Activated T-cell treated with anti-CD3 and anti-CD28 coated beads, Interleukin-2, amount 50 U/mL, for 72 hours (primary cell): ENCODE measurements at regions not wholly inside any gene's neighbourhood (a gene's known extent, or its start where the extent isn't known, plus 50 kb on each side); places are given as distances from the start of the nearest gene placed in this dataset.
A peak's percentile ranks its signal among the peaks of the same experiment; 100 is the strongest.

Experiments
- ATAC-seq, 2 donors: fragments of 150-1000 bp; cut with Tn5 transposase; replicated peaks in 1 of 2; 2 replicates each; pipeline ENCODE4 v1.10.0; 2021; ENCODE audit warnings: moderate library complexity in 2 of 2, mild to moderate bottlenecking in 1 of 2
- DNase-seq, 2 donors: peaks; one replicate each; pipeline ENCODE4 v3.0.0; 2021 to 2022; ENCODE audit warnings: mixed read lengths in 1 of 2
- H3K27ac Mint-ChIP-seq: one replicate; pipeline ENCODE4 v1.8.0; 2022; ENCODE audit warnings: mild to moderate bottlenecking, moderate library complexity, mixed read lengths
- H3K27me3 Mint-ChIP-seq: one replicate; pipeline ENCODE4 v1.8.0; 2022; ENCODE audit warnings: low read depth, mixed read lengths
- H3K36me3 Mint-ChIP-seq, 2 donors: one replicate each; pipeline ENCODE4 v1.8.0; 2022; ENCODE audit warnings: mixed read lengths in 2 of 2, mild to moderate bottlenecking in 1 of 2; ENCODE audit not compliant: insufficient read depth in 2 of 2
- H3K4me1 Mint-ChIP-seq: one replicate; pipeline ENCODE4 v1.8.0; 2022; ENCODE audit warnings: low read depth, mixed read lengths
- H3K4me3 Mint-ChIP-seq, 2 donors: one replicate each; pipeline ENCODE4 v1.8.0; 2022; ENCODE audit warnings: mild to moderate bottlenecking in 2 of 2, mixed read lengths in 2 of 2, moderate library complexity in 2 of 2
- H3K9me3 Mint-ChIP-seq, 2 donors: one replicate each; pipeline ENCODE4 v1.8.0; 2022; ENCODE audit warnings: mixed read lengths in 2 of 2

DNA sequence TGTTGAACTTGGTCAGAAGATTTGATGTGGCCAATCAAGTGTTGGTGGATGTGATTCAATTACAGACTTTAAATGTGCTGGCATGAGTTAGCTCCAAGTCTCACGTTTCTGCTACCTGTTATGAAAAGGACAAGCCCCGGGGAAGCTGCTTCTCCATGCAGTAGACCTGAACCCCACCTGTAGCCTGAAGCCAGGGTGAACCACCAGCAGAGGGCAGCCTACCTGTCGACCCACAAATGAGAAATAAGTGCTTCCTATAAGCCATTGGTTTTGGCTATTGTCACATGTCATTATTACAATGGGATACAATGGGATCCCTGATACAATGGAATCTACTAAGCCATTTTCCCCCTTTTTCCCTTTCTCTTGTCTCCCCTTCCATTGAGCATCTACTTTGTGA, 230.2 kb downstream of the PRDM2 start:
- Mint-ChIP-seq H3K27me3 (peaks cover 30% of the 10 kb centered on the region), H3K9me3 (no peaks in the 10 kb centered on the region), H3K36me3 (no peaks in the 10 kb centered on the region), H3K4me1 (no peaks in the 10 kb centered on the region), H3K4me3 (no peak overlapping the region), H3K27ac (no peak overlapping the region)
- ATAC-seq (no peak), DNase-seq (peak; percentile 17 to 25)

DNA sequence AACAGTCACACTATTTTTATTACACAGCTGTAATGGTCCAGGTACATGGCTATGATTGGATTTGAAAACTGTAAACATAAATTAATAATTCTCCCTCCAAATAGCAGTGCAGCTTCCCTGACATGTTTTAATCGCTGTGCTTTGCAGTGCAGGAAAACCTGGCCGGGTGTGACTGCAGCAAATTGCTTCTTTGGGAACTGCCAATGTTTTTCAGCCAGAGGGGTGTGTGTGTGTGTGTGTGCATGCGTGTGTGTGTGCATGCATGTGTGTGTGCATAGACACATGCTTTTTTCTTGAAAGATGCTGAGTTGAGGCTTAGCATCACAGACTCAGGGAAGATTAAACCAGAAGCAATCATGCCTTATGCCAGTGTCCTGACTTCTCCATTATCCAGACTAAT, 231.2 kb downstream of the PRDM2 start:
- ATAC-seq, result no peak
- no peaks in the 10 kb centered on the region for H3K9me3 Mint-ChIP-seq
- H3K27ac Mint-ChIP-seq, result no peak overlapping the region
- H3K36me3 Mint-ChIP-seq, result no peaks in the 10 kb centered on the region
- peaks cover 19% of the 10 kb centered on the region for H3K27me3 Mint-ChIP-seq
- no peaks in the 10 kb centered on the region for H3K4me1 Mint-ChIP-seq
- DNase-seq, result no peak
- H3K4me3 Mint-ChIP-seq, result no peak overlapping the region

DNA sequence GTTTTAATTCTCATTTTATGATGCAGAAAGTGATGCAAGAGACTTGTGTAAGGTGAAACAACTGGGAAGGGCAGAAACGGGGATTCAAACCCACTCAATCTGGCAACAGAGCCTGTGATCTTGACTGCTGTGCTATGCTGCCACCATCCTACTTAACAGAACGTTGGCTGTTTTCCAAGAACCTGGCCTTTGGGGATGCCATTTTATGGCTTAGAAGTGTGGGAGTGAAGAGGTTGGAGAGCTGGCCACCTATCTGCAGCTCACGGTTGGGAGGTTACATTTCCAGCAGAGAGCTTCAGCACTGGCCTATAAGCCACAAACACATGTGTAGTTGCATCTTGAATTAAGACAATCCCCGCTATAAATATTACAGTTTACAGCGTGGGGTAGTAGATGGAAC, 235.3 kb downstream of the PRDM2 start:
- H3K4me3 Mint-ChIP-seq, result no peak overlapping the region
- ATAC-seq (no peak), DNase-seq (no peak)
- no peaks in the 10 kb centered on the region for H3K9me3 Mint-ChIP-seq
- no peak overlapping the region for H3K27ac Mint-ChIP-seq
- H3K27me3 Mint-ChIP-seq, result peaks cover 10% of the 10 kb centered on the region
- H3K4me1 Mint-ChIP-seq, result no peaks in the 10 kb centered on the region
- H3K36me3 Mint-ChIP-seq, result no peaks in the 10 kb centered on the region

DNA sequence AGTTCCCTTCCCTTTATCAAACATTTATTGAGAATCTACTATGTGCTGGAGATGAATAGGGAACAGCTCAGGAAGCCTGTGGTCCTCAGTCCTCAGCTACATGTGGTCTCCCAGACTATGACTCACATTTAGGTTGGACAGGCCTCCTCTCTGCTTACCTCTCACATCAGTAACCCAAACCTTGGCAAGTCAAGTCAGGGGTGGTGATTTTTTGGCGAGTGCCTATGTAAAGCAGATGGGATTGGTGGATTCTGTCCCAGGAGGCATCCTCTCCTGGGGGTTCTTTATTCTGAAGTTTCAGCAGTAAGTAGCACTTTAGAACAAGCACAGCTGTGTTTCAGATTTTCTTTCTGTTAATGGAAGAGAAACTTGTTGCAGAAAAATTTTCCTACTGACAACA, 241.3 kb downstream of the PRDM2 start:
- H3K9me3 Mint-ChIP-seq, result peaks cover 3 to 6% of the 10 kb centered on the region in 2 donors
- no peak for DNase-seq
- no peak overlapping the region for H3K4me3 Mint-ChIP-seq
- H3K4me1 Mint-ChIP-seq, result no peaks in the 10 kb centered on the region
- peaks cover 0 to 10% of the 10 kb centered on the region in 2 donors for H3K36me3 Mint-ChIP-seq
- peaks cover 5% of the 10 kb centered on the region for H3K27me3 Mint-ChIP-seq
- no peak for ATAC-seq
- H3K27ac Mint-ChIP-seq, result no peak overlapping the region

DNA sequence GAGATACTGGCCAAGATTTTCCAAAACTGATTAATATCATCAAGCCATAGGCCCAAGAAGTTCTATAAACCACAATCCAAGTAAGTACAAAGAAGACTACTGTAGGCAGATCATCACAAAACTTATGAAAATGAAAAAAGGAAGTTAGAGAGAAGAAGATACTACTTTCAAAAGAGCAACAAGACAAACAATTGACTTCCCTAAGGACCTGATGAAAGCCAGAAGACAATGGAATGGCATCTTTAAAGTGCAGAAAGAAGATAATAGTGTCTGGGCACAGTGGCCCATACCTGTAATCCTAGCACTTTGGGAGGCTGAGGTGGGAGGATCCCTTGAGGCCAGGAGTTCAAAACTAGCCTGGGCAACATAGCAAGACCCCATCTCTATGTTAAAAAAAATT, 243.1 kb downstream of the PRDM2 start:
- H3K27ac Mint-ChIP-seq, result no peak overlapping the region
- peaks cover 3 to 6% of the 10 kb centered on the region in 2 donors for H3K9me3 Mint-ChIP-seq
- ATAC-seq (no peak), DNase-seq (no peak)
- H3K4me3 Mint-ChIP-seq, result no peak overlapping the region
- H3K36me3 Mint-ChIP-seq, result peaks cover 0 to 10% of the 10 kb centered on the region in 2 donors
- peaks cover 11% of the 10 kb centered on the region for H3K27me3 Mint-ChIP-seq
- no peaks in the 10 kb centered on the region for H3K4me1 Mint-ChIP-seq

DNA sequence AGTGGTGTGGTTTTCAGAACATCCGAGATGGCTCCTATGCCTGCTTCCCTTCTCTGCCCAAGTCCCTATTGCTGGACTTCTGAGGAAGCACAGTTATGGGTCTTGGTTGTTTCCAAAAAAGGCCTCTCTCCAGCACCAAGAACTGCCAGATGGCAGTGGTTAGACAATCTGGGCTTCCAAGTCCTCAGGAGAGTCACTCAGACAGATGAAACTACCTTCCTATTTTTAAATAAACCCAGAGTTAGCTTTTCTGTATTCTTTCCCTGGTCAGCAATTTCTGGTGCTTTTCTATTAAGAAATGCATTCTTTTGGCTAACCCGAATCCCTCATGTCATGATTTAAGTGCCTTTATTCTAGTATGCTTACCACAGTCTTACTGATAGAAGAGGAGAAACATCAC, 245.9 kb downstream of the PRDM2 start:
- Mint-ChIP-seq H3K4me1 (no peaks in the 10 kb centered on the region), H3K4me3 (no peak overlapping the region), H3K27me3 (peaks cover 13% of the 10 kb centered on the region), H3K9me3 (peaks cover 3 to 6% of the 10 kb centered on the region in 2 donors), H3K27ac (no peak overlapping the region), H3K36me3 (peaks cover 0 to 10% of the 10 kb centered on the region in 2 donors)
- DNase-seq (no peak), ATAC-seq (no peak)

DNA sequence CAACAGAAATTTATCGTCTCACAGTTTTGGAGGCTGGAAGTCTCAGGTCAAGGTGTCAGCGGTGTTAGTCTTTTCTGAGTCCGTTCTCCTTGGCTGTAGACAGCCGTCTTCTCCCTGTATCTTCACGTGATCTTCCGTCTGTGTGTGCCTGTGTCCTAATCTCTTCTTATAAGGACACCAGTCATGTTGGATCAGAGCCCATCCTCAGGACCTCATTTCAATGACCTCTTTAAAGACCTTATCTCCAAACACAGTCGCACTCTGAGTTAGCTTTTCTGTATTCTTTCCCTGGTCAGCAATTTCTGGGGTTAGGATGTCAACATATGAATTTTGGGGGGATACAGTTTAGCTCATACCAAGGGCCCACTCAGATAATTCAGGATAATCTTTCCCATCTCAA, 247.7 kb downstream of the PRDM2 start:
- DNase-seq (no peak), ATAC-seq (no peak)
- Mint-ChIP-seq H3K4me3 (no peak overlapping the region), H3K27me3 (peaks cover 13% of the 10 kb centered on the region), H3K4me1 (no peaks in the 10 kb centered on the region), H3K36me3 (peaks cover 0 to 5% of the 10 kb centered on the region in 2 donors), H3K27ac (no peak overlapping the region), H3K9me3 (peaks cover 3 to 4% of the 10 kb centered on the region in 2 donors)

DNA sequence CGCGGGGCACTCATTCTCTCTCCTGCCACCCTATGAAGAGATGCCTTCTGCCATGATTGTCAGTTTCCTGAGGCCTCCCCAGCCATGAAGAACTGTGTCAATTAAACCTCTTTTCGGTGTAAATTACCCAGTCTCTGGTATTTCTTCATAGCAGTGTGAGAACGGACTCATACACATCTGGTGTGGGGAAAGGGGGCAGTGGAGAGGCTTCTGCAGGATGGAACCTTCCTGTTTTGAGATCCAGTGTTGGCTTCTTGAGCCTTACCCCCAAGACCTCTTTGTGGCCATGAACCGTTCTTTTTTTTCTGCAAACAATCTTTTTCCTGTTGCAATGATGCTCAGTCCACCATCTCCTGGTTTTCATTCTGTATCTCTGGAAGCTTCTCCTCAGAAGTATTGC, 248.4 kb downstream of the PRDM2 start:
- ATAC-seq, result no peak
- H3K36me3 Mint-ChIP-seq, result no peaks in the 10 kb centered on the region
- no peaks in the 10 kb centered on the region for H3K4me1 Mint-ChIP-seq
- peaks cover 13% of the 10 kb centered on the region for H3K27me3 Mint-ChIP-seq
- no peak overlapping the region for H3K4me3 Mint-ChIP-seq
- DNase-seq, result no peak
- H3K9me3 Mint-ChIP-seq, result no peaks in the 10 kb centered on the region
- H3K27ac Mint-ChIP-seq, result no peak overlapping the region

DNA sequence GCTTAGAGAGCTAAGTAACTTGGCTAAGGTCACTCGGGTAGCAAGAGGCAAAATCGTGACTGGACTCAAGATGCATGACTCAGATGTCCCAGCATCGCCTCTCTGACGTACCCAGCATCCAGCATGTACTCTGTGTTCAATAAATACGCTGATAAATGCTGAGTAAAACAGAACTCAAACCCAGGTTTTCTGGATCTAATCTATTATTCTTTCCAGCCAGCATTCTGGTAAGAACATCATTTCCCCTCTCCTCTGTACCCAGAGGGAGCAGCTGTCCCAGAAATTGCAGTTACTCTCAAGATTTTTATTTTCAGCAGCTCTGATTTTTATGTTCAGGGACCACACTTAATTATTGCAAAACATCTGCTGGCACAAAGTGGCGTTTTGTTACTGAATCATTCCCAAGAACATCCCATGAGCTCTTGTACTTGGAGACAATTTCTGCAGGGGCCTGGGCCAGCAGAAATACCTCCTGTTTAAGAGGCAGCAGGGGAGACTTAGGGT, 249.0 kb downstream of the PRDM2 start:
- ATAC-seq, result no peak

DNA sequence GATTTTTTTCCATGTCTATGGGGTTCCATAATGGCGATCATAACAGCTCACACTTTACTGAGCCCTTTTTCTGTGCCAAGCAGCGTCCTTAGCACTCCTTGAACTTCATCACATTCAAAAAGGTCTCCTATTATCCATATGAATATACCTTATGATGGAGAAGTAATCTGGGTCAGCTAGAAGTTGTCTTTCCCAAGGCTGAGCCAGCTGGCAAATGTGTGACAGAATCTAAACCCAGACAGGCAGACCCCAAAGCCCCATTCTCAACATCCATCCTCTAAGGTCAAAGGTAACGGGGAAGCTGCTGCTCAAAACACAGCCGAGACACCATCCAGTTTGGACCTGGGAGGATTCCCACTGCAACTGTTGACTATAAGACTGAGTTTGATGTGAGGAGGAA, 249.6 kb downstream of the PRDM2 start:
- Mint-ChIP-seq H3K36me3 (no peaks in the 10 kb centered on the region), H3K4me1 (no peaks in the 10 kb centered on the region), H3K27me3 (peaks cover 13% of the 10 kb centered on the region), H3K27ac (no peak overlapping the region), H3K9me3 (no peaks in the 10 kb centered on the region), H3K4me3 (no peak overlapping the region)
- DNase-seq, result no peak
- ATAC-seq, result no peak

More for the DNA sequence above, 249.0 kb downstream of the PRDM2 start:
- H3K9me3 Mint-ChIP-seq, result no peaks in the 10 kb centered on the region
- no peaks in the 10 kb centered on the region for H3K4me1 Mint-ChIP-seq
- no peak overlapping the region for H3K4me3 Mint-ChIP-seq
- H3K27ac Mint-ChIP-seq, result no peak overlapping the region
- no peak for DNase-seq
- H3K27me3 Mint-ChIP-seq, result peaks cover 13% of the 10 kb centered on the region
- no peaks in the 10 kb centered on the region for H3K36me3 Mint-ChIP-seq

DNA sequence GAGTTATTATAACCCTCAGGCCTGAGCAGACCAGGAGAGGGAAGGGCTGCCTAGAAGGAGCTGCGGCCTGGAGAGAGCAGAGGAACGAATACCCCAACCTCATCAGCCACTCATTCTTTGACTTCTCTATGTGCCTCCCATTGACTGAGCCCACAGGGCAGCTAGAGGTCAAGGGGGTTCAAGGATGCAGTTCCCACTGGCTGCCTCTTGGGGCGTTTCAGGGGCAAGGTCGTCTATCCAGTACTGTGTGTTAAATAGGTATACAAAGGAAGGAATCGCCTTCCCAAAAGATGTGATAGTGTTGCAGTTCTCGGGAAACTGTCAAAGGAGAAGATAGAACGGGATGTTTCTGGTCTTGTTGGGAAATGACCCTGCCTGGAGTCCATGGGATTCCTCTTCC, 250.6 kb downstream of the PRDM2 start:
- Mint-ChIP-seq H3K9me3 (no peaks in the 10 kb centered on the region), H3K4me1 (no peaks in the 10 kb centered on the region), H3K27me3 (peaks cover 13% of the 10 kb centered on the region), H3K27ac (no peak overlapping the region), H3K4me3 (no peak overlapping the region), H3K36me3 (no peaks in the 10 kb centered on the region)
- peak in 1 of 2 donors; percentile 8 for DNase-seq
- ATAC-seq, result no peak

DNA sequence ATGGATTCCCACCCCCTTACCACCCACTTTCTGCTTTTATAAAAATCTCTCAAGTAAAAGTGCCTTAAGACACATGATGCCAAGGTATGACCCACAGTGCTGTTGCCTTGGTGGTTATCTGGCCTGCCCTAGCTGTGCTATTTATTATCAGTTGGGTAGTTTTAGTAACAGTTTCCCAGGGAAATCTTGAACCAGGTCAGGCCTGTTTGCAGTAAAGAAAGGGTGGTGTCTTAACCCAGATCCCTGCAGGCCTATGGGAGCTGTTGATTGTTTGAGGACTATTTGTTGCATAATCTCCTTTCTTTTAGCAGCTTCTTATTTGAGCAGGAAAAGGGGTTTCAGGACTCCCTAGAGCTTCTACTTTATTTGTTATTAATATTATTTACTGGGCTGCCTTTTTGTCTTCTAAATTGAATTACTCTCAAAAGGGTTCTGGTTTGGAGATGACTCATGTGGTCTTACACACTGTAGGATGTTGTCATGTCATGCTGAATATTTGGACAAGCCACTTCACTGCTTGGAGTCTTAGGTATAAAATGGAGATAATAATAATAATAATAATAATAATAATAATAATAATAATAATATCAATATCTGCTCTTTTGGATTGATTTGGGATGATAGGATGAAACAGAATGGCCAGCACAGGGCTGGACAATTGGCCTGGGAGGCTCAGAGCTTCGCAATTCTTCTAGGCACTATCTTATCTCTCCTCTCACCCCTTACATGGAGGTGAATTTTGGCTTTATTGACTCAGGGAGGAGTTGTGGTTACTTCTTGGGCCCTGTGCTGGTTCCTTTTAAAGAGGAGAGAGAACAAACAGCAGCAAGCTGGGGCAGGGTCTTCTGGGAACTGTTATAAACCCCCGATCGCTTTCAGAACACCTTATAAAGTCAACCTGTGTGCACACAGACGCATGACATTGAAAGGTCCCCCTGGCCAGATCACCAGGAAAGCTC, 252.1 kb downstream of the PRDM2 start:
- Mint-ChIP-seq H3K9me3 (no peaks in the 10 kb centered on the region), H3K36me3 (no peaks in the 10 kb centered on the region), H3K4me1 (no peaks in the 10 kb centered on the region), H3K27me3 (peaks cover 8% of the 10 kb centered on the region), H3K27ac (no peak overlapping the region), H3K4me3 (no peak overlapping the region)
- DNase-seq (no peak), ATAC-seq (no peak)

DNA sequence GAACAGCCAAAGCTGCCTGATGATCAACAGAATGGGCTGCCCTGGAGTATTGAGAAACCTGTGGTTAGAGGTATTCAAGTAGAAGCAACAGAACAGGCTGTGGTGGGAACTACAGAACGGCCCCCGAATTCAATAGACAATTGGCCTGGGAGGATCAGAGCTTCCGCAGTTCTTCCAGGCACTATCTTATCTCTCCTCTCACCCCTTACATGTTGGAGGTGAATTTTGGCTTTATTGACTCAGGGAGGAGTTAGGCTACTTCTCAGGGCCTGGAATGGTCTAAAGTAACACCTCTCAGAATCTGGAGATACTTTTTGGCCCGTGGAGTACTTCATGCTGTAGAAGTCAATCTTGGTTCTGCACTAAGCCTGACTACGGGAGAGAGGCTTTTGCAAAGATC, 253.0 kb downstream of the PRDM2 start:
- Mint-ChIP-seq H3K4me3 (no peak overlapping the region), H3K27me3 (peaks cover 2% of the 10 kb centered on the region), H3K4me1 (no peaks in the 10 kb centered on the region), H3K9me3 (no peaks in the 10 kb centered on the region), H3K27ac (no peak overlapping the region), H3K36me3 (no peaks in the 10 kb centered on the region)
- DNase-seq (no peak), ATAC-seq (no peak)

DNA sequence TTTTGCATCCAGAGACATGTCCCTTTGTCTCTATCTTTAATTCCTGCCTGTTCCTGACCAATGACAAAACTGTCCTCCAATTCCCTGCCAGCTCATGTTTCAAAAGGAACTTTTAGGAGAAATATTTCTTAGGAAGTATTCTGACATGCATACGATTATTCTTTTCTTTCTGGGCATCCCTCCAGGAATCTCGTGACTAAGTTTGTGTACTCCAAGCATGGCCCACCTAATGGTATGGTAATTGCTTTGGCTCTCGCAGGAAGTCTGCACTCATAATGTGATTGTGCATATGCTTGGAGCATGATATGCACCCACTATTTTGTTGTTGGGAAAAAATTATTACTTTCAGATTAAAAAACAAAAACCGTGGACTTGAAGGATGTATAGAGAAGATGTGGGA, 256.4 kb downstream of the PRDM2 start:
- no peaks in the 10 kb centered on the region for H3K4me1 Mint-ChIP-seq
- no peak overlapping the region for H3K4me3 Mint-ChIP-seq
- H3K36me3 Mint-ChIP-seq, result no peaks in the 10 kb centered on the region
- H3K27ac Mint-ChIP-seq, result no peak overlapping the region
- no peaks in the 10 kb centered on the region for H3K9me3 Mint-ChIP-seq
- ATAC-seq, result no peak
- H3K27me3 Mint-ChIP-seq, result no peaks in the 10 kb centered on the region
- DNase-seq, result no peak
